Calu3 (cell line): ENCODE measurements at regions not wholly inside any gene's neighbourhood (a gene's known extent, or its start where the extent isn't known, plus 50 kb on each side); places are given as distances from the start of the nearest gene placed in this dataset.

ENCODE experiments used
- BruUV-seq: library from RNA; stranded (reverse); fragments of 400-500 nt; replicated peaks from 2 replicates; lab custom pipeline; 2021; lab: Mats Ljungman, UMichigan
- CTCF ChIA-PET: fragments of 300-600 bp; sonication (Branson Sonifier 250); formaldehyde crosslinking; loops from one replicate; lab custom pipeline; 2022; ENCODE audit warnings: antibody characterized with exemption; lab: Charles Lee
- DNase-seq: peaks from one replicate; pipeline ENCODE4 v3.0.0; 2022
- H3K27ac Mint-ChIP-seq: one replicate; pipeline ENCODE4 v1.8.0; 2022; ENCODE audit warnings: mixed read lengths; ENCODE audit not compliant: unreplicated experiment
- H3K27me3 Mint-ChIP-seq: one replicate; pipeline ENCODE4 v1.8.0; 2022; ENCODE audit warnings: mixed read lengths; ENCODE audit not compliant: unreplicated experiment
- H3K36me3 Mint-ChIP-seq: one replicate; pipeline ENCODE4 v1.8.0; 2022; ENCODE audit warnings: mild to moderate bottlenecking, moderate library complexity, mixed read lengths; ENCODE audit not compliant: insufficient read depth, unreplicated experiment
- H3K4me1 Mint-ChIP-seq: one replicate; pipeline ENCODE4 v1.8.0; 2022; ENCODE audit warnings: mild to moderate bottlenecking, low read depth, mixed read lengths; ENCODE audit not compliant: unreplicated experiment
- H3K4me3 Mint-ChIP-seq: one replicate; pipeline ENCODE4 v1.8.0; 2022; ENCODE audit warnings: mild to moderate bottlenecking, low read depth, moderate library complexity, mixed read lengths; ENCODE audit not compliant: unreplicated experiment
- H3K9me3 Mint-ChIP-seq: one replicate; pipeline ENCODE4 v1.8.0; 2022; ENCODE audit warnings: low read depth, mixed read lengths; ENCODE audit not compliant: unreplicated experiment
- intact Hi-C: fragments of 100-400 bp; cut with micrococcal nuclease; formaldehyde crosslinking; loops from one replicate; pipeline ENCODE4 v1.10.0; 2022; ENCODE audit not compliant: unreplicated experiment
- TF ChIP-seq, protein P1 (sequence below): fragments of 200-600 bp; IDR thresholded peaks from one replicate; pipeline ENCODE4 v1.8.0; 2022; ENCODE audit warnings: antibody characterized with exemption; ENCODE audit not compliant: unreplicated experiment

- H3K27ac Mint-ChIP-seq = no peak overlapping the region
- TF ChIP-seq, protein P1, sequence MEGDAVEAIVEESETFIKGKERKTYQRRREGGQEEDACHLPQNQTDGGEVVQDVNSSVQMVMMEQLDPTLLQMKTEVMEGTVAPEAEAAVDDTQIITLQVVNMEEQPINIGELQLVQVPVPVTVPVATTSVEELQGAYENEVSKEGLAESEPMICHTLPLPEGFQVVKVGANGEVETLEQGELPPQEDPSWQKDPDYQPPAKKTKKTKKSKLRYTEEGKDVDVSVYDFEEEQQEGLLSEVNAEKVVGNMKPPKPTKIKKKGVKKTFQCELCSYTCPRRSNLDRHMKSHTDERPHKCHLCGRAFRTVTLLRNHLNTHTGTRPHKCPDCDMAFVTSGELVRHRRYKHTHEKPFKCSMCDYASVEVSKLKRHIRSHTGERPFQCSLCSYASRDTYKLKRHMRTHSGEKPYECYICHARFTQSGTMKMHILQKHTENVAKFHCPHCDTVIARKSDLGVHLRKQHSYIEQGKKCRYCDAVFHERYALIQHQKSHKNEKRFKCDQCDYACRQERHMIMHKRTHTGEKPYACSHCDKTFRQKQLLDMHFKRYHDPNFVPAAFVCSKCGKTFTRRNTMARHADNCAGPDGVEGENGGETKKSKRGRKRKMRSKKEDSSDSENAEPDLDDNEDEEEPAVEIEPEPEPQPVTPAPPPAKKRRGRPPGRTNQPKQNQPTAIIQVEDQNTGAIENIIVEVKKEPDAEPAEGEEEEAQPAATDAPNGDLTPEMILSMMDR = no peak
- no TSS peak for BruUV-seq
- H3K36me3 Mint-ChIP-seq = no peaks in the 10 kb centered on the region
- intact Hi-C loops = no loop called here
- H3K27me3 Mint-ChIP-seq = no peaks in the 10 kb centered on the region
- no peak for DNase-seq
- CTCF ChIA-PET = no interaction called here
- H3K9me3 Mint-ChIP-seq = no peaks in the 10 kb centered on the region
- H3K4me3 Mint-ChIP-seq = no peak overlapping the region
- no peaks in the 10 kb centered on the region for H3K4me1 Mint-ChIP-seq
Measured at GRCh38 chr3:87044846-87045245, 53.9 kb upstream of the VGLL3 start.

- H3K4me3 Mint-ChIP-seq = no peak overlapping the region
- no TSS peak for BruUV-seq
- no peak overlapping the region for H3K27ac Mint-ChIP-seq
- H3K9me3 Mint-ChIP-seq = no peaks in the 10 kb centered on the region
- intact Hi-C loops = no loop called here
- no peaks in the 10 kb centered on the region for H3K36me3 Mint-ChIP-seq
- CTCF ChIA-PET = no interaction called here
- DNase-seq = no peak
- TF ChIP-seq, protein P1 = no peak
- no peaks in the 10 kb centered on the region for H3K4me1 Mint-ChIP-seq
- no peaks in the 10 kb centered on the region for H3K27me3 Mint-ChIP-seq
Measured at GRCh38 chr3:87044409-87044808, 53.5 kb upstream of the VGLL3 start.

GRCh38 chr3:87041191-87041590 is 50.2 kb upstream of the VGLL3 start:
- intact Hi-C loops = no loop called here
- TF ChIP-seq, protein P1 = no peak
- H3K9me3 Mint-ChIP-seq = no peaks in the 10 kb centered on the region
- CTCF ChIA-PET = no interaction called here
- no peak overlapping the region for H3K4me3 Mint-ChIP-seq
- no peak for DNase-seq
- no peaks in the 10 kb centered on the region for H3K36me3 Mint-ChIP-seq
- H3K27ac Mint-ChIP-seq = no peak overlapping the region
- BruUV-seq = no TSS peak
- no peaks in the 10 kb centered on the region for H3K27me3 Mint-ChIP-seq
- H3K4me1 Mint-ChIP-seq = no peaks in the 10 kb centered on the region
